GM18499 (cell line): ENCODE measurements at regions not wholly inside any gene's neighbourhood (a gene's known extent, or its start where the extent isn't known, plus 50 kb on each side); places are given as distances from the start of the nearest gene placed in this dataset.

Experiments
- ATAC-seq: cut with Tn5 transposase; IDR thresholded peaks from one replicate; pipeline ENCODE4 v1.9.1; 2021; ENCODE audit warnings: moderate number of reproducible peaks; ENCODE audit not compliant: insufficient read depth, unreplicated experiment

- no peak for ATAC-seq
Observed at GRCh38 chr5:68757626-68758212, 336.1 kb upstream of the SLC30A5 start.

- ATAC-seq, result no peak
Observed at GRCh38 chr5:68759593-68759992, 334.2 kb upstream of the SLC30A5 start.

GRCh38 chr5:68762201-68762600 is 331.6 kb upstream of the SLC30A5 start:
- no peak for ATAC-seq

GRCh38 chr5:68766952-68767464 is 326.8 kb upstream of the SLC30A5 start:
- no peak for ATAC-seq

GRCh38 chr5:68770551-68770950 is 323.3 kb upstream of the SLC30A5 start:
- ATAC-seq, result no peak

GRCh38 chr5:68771221-68771620 is 322.6 kb upstream of the SLC30A5 start:
- ATAC-seq, result no peak

- no peak for ATAC-seq
Observed at GRCh38 chr5:68771732-68772131, 322.1 kb upstream of the SLC30A5 start.

- no peak for ATAC-seq
Observed at GRCh38 chr5:68776381-68776780, 317.4 kb upstream of the SLC30A5 start.

GRCh38 chr5:68777135-68777534 is 316.7 kb upstream of the SLC30A5 start:
- ATAC-seq, result no peak

- no peak for ATAC-seq
Observed at GRCh38 chr5:68778484-68778883, 315.3 kb upstream of the SLC30A5 start.

- ATAC-seq, result no peak
Observed at GRCh38 chr5:68780299-68780955, 313.4 kb upstream of the SLC30A5 start.

GRCh38 chr5:68793074-68793473 is 300.7 kb upstream of the SLC30A5 start:
- no peak for ATAC-seq

- no peak for ATAC-seq
Observed at GRCh38 chr5:68793993-68794392, 299.8 kb upstream of the SLC30A5 start.

- no peak for ATAC-seq
Observed at GRCh38 chr5:68795190-68795589, 298.6 kb upstream of the SLC30A5 start.

GRCh38 chr5:68798877-68799843 is 294.7 kb upstream of the SLC30A5 start:
- no peak for ATAC-seq

GRCh38 chr5:68802430-68802829 is 291.4 kb upstream of the SLC30A5 start:
- no peak for ATAC-seq

GRCh38 chr5:68803881-68804319 is 289.9 kb upstream of the SLC30A5 start:
- ATAC-seq, result no peak

GRCh38 chr5:68804343-68804742 is 289.5 kb upstream of the SLC30A5 start:
- no peak for ATAC-seq

- ATAC-seq, result no peak
Observed at GRCh38 chr5:68805444-68805843, 288.4 kb upstream of the SLC30A5 start.

- no peak for ATAC-seq
Observed at GRCh38 chr5:68817632-68818031, 276.2 kb upstream of the SLC30A5 start.
